IPS-NIHi7 (cell line): ENCODE measurements at regions not wholly inside any gene's neighbourhood (a gene's known extent, or its start where the extent isn't known, plus 50 kb on each side); places are given as distances from the start of the nearest gene placed in this dataset.
"Not testable (repeated sequence)": the region's sequence is repeated elsewhere in the genome, so short reads cannot be mapped to it uniquely, and the experiment has no call there.

Experiments
- DNase-seq: peaks from one replicate; pipeline ENCODE4 v3.0.0; 2012; ENCODE audit warnings: mixed read lengths; ENCODE audit errors: extremely low spot score

- no peak for DNase-seq
Measured at GRCh38 chr2:12543076-12543977, 173.4 kb upstream of the TRIB2 start.

GRCh38 chr2:12543978-12544558 is 172.7 kb upstream of the TRIB2 start:
- no peak for DNase-seq

- peak; percentile 69 for DNase-seq
Measured at GRCh38 chr2:12547566-12548170, 169.1 kb upstream of the TRIB2 start.

GRCh38 chr2:12548906-12549305 is 167.8 kb upstream of the TRIB2 start:
- no peak for DNase-seq

GRCh38 chr2:12549641-12550040 is 167.1 kb upstream of the TRIB2 start:
- no peak for DNase-seq

GRCh38 chr2:12552092-12552491 is 164.6 kb upstream of the TRIB2 start:
- no peak for DNase-seq

GRCh38 chr2:12554224-12555011 is 162.3 kb upstream of the TRIB2 start:
- no peak for DNase-seq

- peak; percentile 29 for DNase-seq
Measured at GRCh38 chr2:12555012-12555645, 161.6 kb upstream of the TRIB2 start.

GRCh38 chr2:12556762-12557161 is 160.0 kb upstream of the TRIB2 start:
- peak; percentile 18 for DNase-seq

GRCh38 chr2:12557688-12558087 is 159.0 kb upstream of the TRIB2 start:
- DNase-seq, result no peak

GRCh38 chr2:12558519-12558918 is 158.2 kb upstream of the TRIB2 start:
- DNase-seq, result no peak

GRCh38 chr2:12560618-12561017 is 156.1 kb upstream of the TRIB2 start:
- no peak for DNase-seq

- DNase-seq, result no peak
Measured at GRCh38 chr2:12567411-12567810, 149.3 kb upstream of the TRIB2 start.

GRCh38 chr2:12569510-12569909 is 147.2 kb upstream of the TRIB2 start:
- not testable (repeated sequence) for DNase-seq

- not testable (repeated sequence) for DNase-seq
Measured at GRCh38 chr2:12569929-12570328, 146.8 kb upstream of the TRIB2 start.

- DNase-seq, result no peak
Measured at GRCh38 chr2:12577091-12577490, 139.6 kb upstream of the TRIB2 start.

GRCh38 chr2:12577567-12578253 is 139.0 kb upstream of the TRIB2 start:
- no peak for DNase-seq

- no peak for DNase-seq
Measured at GRCh38 chr2:12579018-12579417, 137.7 kb upstream of the TRIB2 start.

- no peak for DNase-seq
Measured at GRCh38 chr2:12584338-12584737, 132.4 kb upstream of the TRIB2 start.

- DNase-seq, result no peak
Measured at GRCh38 chr2:12585784-12586183, 131.0 kb upstream of the TRIB2 start.

- DNase-seq, result no peak
Measured at GRCh38 chr2:12587228-12587627, 129.5 kb upstream of the TRIB2 start.
